GM12878 (cell line): ENCODE measurements at regions not wholly inside any gene's neighbourhood (a gene's known extent, or its start where the extent isn't known, plus 50 kb on each side); places are given as distances from the start of the nearest gene placed in this dataset.

Experiments used
- ATAC-seq: fragments of 200-7000 bp; cut with Tn5 transposase; 3 replicates; pipeline ENCODE4 v1.9.1; 2020; ENCODE audit warnings: mild to moderate bottlenecking, moderate library complexity
- BruUV-seq: library from RNA; stranded (reverse); fragments of 400-500 nt; replicated peaks from 2 replicates; lab custom pipeline; 2021; lab: Mats Ljungman, UMichigan
- CTCF ChIA-PET: fragments of 300-600 bp; sonication (Branson Sonifier 250); formaldehyde crosslinking; extraction: SDS; loops from one replicate; lab custom pipeline; 2021; ENCODE audit warnings: inconsistent platforms; lab: Yijun Ruan, JAX
- POLR2A ChIA-PET: fragments of 350-600 bp; formaldehyde crosslinking; extraction: SDS; loops from one replicate; lab custom pipeline; 2021; ENCODE audit warnings: inconsistent platforms; lab: Charles Lee
- RAD21 ChIA-PET: fragments of 300-600 bp; sonication (Branson Sonifier 250); formaldehyde crosslinking; loops from one replicate; lab custom pipeline; 2023; ENCODE audit warnings: antibody characterized with exemption; ENCODE audit not compliant: unreplicated experiment; lab: Charles Lee
- SMC1A ChIA-PET: fragments of 300-600 bp; sonication (Branson Sonifier 250); formaldehyde crosslinking; loops from one replicate; lab custom pipeline; 2023; ENCODE audit not compliant: unreplicated experiment, uncharacterized antibody; lab: Charles Lee
- DNase-seq: peaks from one replicate; pipeline ENCODE4 v3.0.0-alpha.2; 2011; ENCODE audit warnings: low read depth, low spot score
- FAIRE-seq: peaks from 3 replicates; lab custom pipeline; 2011; peaks lifted over from hg19 to GRCh38; lab: Jason Lieb, UNC
- H2AFZ ChIP-seq: 2 replicates; pipeline ENCODE4 v1.6.0; 2011; ENCODE audit warnings: low read depth, low read length, control low read depth; ENCODE audit not compliant: control insufficient read depth
- H3K27ac ChIP-seq: 2 replicates; pipeline ENCODE4 v1.5.1; 2011; ENCODE audit warnings: control low read depth; ENCODE audit not compliant: control insufficient read depth, insufficient read depth
- H3K27me3 ChIP-seq, 2 experiments: replicated peaks in 1 of 2; 2 replicates each; pipeline versions ENCODE4 v1.6.0 to v1.6.1; 2011; ENCODE audit warnings: low read length in 1 of 2; ENCODE audit not compliant: control insufficient read depth in 2 of 2, insufficient read depth in 2 of 2
- H3K36me3 ChIP-seq, 2 experiments: 2 replicates each; pipeline ENCODE4 v1.5.1; 2011; ENCODE audit warnings: low read length in 1 of 2; ENCODE audit not compliant: control insufficient read depth in 2 of 2, insufficient read depth in 2 of 2
- H3K4me1 ChIP-seq: 2 replicates; pipeline ENCODE4 v1.6.1; 2011; ENCODE audit warnings: mild to moderate bottlenecking, low read length, moderate library complexity, mixed read lengths; ENCODE audit not compliant: control insufficient read depth, insufficient read depth
- H3K4me2 ChIP-seq: 2 replicates; pipeline ENCODE4 v1.6.0; 2011; ENCODE audit warnings: control low read depth; ENCODE audit not compliant: control insufficient read depth, insufficient read depth
- H3K4me3 ChIP-seq: fragments of 200-600 bp; sonication (generic); 2 replicates; pipeline ENCODE4 v1.5.1; 2016
- H3K79me2 ChIP-seq: 2 replicates; pipeline ENCODE4 v1.6.0; 2011; ENCODE audit warnings: low read length; ENCODE audit not compliant: control insufficient read depth, insufficient read depth
- H3K9ac ChIP-seq: 2 replicates; pipeline ENCODE4 v1.8.0; 2011; ENCODE audit warnings: low read length, control low read depth, mixed read lengths; ENCODE audit not compliant: control insufficient read depth, insufficient read depth
- H3K9me3 ChIP-seq: replicated peaks from 3 replicates; pipeline ENCODE4 v1.5.1; 2011; ENCODE audit warnings: mild to moderate bottlenecking, low read length; ENCODE audit not compliant: control insufficient read depth, insufficient read depth
- H4K20me1 ChIP-seq: 2 replicates; pipeline ENCODE4 v1.6.0; 2011; ENCODE audit not compliant: control insufficient read depth, insufficient read depth
- ASH2L ChIP-seq: fragments of 300-600, 200-600 bp; sonication (generic); IDR thresholded peaks from 2 replicates; pipeline ENCODE4 v1.6.1; 2017; ENCODE audit warnings: low read depth, mild to moderate bottlenecking, borderline replicate concordance
- ATF2 ChIP-seq: IDR thresholded peaks from 2 replicates; pipeline ENCODE4 v1.6.1; 2012; ENCODE audit warnings: low read length, inconsistent platforms
- CBX3 ChIP-seq: fragments of 200-600 bp; sonication (generic); IDR thresholded peaks from 2 replicates; pipeline ENCODE4 v1.6.1; 2016; ENCODE audit warnings: low read depth, borderline replicate concordance
- DPF2 ChIP-seq: fragments of 450-650 bp; IDR thresholded peaks from 2 replicates; pipeline ENCODE4 v1.6.1; 2017; ENCODE audit warnings: mild to moderate bottlenecking
- ELK1 ChIP-seq: IDR thresholded peaks from 2 replicates; pipeline ENCODE4 v1.6.1; 2012; ENCODE audit warnings: low read depth, low read length, improper control_type of control experiment
- FOXM1 ChIP-seq: IDR thresholded peaks from 2 replicates; pipeline ENCODE4 v1.6.1; 2012; ENCODE audit warnings: low read depth, mild to moderate bottlenecking, inconsistent platforms, low read length, moderate library complexity
- GABPA ChIP-seq: IDR thresholded peaks from 2 replicates; pipeline ENCODE4 v1.6.1; 2014; ENCODE audit warnings: antibody characterized with exemption, low read depth, mild to moderate bottlenecking, inconsistent platforms
- MTA3 ChIP-seq: IDR thresholded peaks from 2 replicates; pipeline ENCODE4 v1.6.1; 2012; ENCODE audit warnings: low read length, inconsistent platforms, borderline replicate concordance
- MYB ChIP-seq: fragments of 150-350 bp; IDR thresholded peaks from 2 replicates; pipeline ENCODE4 v1.6.1; 2014; ENCODE audit warnings: mild to moderate bottlenecking, low read depth, low read length, borderline replicate concordance
- PAX8 ChIP-seq: fragments of 450-650 bp; IDR thresholded peaks from 2 replicates; pipeline ENCODE4 v1.6.1; 2017; ENCODE audit warnings: mild to moderate bottlenecking, moderate library complexity
- PBX3 ChIP-seq: IDR thresholded peaks from 2 replicates; pipeline ENCODE4 v1.6.1; 2011; ENCODE audit warnings: mild to moderate bottlenecking, low read depth, low read length, moderate library complexity; ENCODE audit not compliant: insufficient replicate concordance
- SIX5 ChIP-seq: IDR thresholded peaks from 2 replicates; pipeline ENCODE4 v1.6.1; 2011; ENCODE audit warnings: mild to moderate bottlenecking, low read depth, low read length, moderate library complexity; ENCODE audit not compliant: severe bottlenecking
- TCF12 ChIP-seq: IDR thresholded peaks from 2 replicates; pipeline ENCODE4 v1.6.1; 2011; ENCODE audit warnings: low read depth, mild to moderate bottlenecking, low read length
- USF2 ChIP-seq: IDR thresholded peaks from 2 replicates; pipeline ENCODE4 v1.6.1; 2011; ENCODE audit warnings: low read depth, low read length, improper control_type of control experiment, borderline replicate concordance
- YY1 ChIP-seq: IDR thresholded peaks from 2 replicates; pipeline ENCODE4 v1.6.1; 2011; ENCODE audit warnings: low read depth, mild to moderate bottlenecking, low read length
- WGBS: methylation state at CpG from one replicate; pipeline ENCODE4 v1.1.6; 2016; ENCODE audit warnings: low lambda C conversion rate; ENCODE audit not compliant: insufficient replicate concordance, insufficient coverage; ENCODE audit errors: missing lambda C conversion rate; 5-methylcytosine and 5-hydroxymethylcytosine counted together
- in situ Hi-C: fragments of 300-500 bp; cut with MboI; formaldehyde crosslinking; loops from 9 replicates; pipeline ENCODE4 v1.14.3; 2018; ENCODE audit warnings: mixed read lengths
- intact Hi-C: fragments of 100-400 bp; cut with micrococcal nuclease; formaldehyde crosslinking; loops from one replicate; pipeline ENCODE4 v1.14.2; 2022; ENCODE audit not compliant: unreplicated experiment

- BruUV-seq = no TSS peak
- no peak overlapping the region for H3K9ac ChIP-seq
- CTCF ChIA-PET = no interaction called here
Observed at GRCh38 chr2:144990661-144991060, 470.7 kb upstream of the ZEB2 start.

GRCh38 chr2:144989579-144990270 is 469.8 kb upstream of the ZEB2 start:
- H3K27me3 ChIP-seq = no peaks in the 10 kb centered on the region
- H3K36me3 ChIP-seq = no peaks in the 10 kb centered on the region
- intact Hi-C loops (no loop called here), in situ Hi-C loops (no loop called here)
- FAIRE-seq = no peak
- ChIA-PET CTCF (interaction anchor here (1.3 kb wide), 1 partner anchor 18 kb away, joined by 3 read pairs; no protein-coding TSS in a partner anchor), POLR2A (no interaction called here), SMC1A (interaction anchor here (1.1 kb wide), 1 partner anchor 15 kb away, joined by 3 read pairs; no protein-coding TSS in a partner anchor), RAD21 (no interaction called here)
- no TSS peak for BruUV-seq
- TF ChIP-seq USF2 (no peak), MTA3 (no peak), DPF2 (no peak), PBX3 (no peak), ATF2 (no peak), SIX5 (no peak), TCF12 (no peak), CBX3 (no peak), FOXM1 (no peak), ELK1 (no peak)
- H3K4me2 ChIP-seq = no peak overlapping the region
- H3K27ac ChIP-seq = no peak overlapping the region
- H3K9ac ChIP-seq = no peak overlapping the region
- no peaks in the 10 kb centered on the region for H3K9me3 ChIP-seq
- H2AFZ ChIP-seq = no peak overlapping the region
- no peaks in the 10 kb centered on the region for H3K79me2 ChIP-seq
- H3K4me3 ChIP-seq = no peak overlapping the region
- no peaks in the 10 kb centered on the region for H3K4me1 ChIP-seq
- 0% methylated on average over 2 of the region's 2 CpGs for WGBS
- H4K20me1 ChIP-seq = no peaks in the 10 kb centered on the region
- DNase-seq = no peak
- no peak for ATAC-seq

More at GRCh38 chr2:144990661-144991060, 470.7 kb upstream of the ZEB2 start:
- no peak overlapping the region for H3K4me3 ChIP-seq
- no peak overlapping the region for H3K4me2 ChIP-seq
- H3K27me3 ChIP-seq = no peaks in the 10 kb centered on the region
- no peaks in the 10 kb centered on the region for H4K20me1 ChIP-seq
- intact Hi-C loops = no loop called here
- 42% methylated on average over 1 of the region's 1 CpG for WGBS
- no peaks in the 10 kb centered on the region for H3K4me1 ChIP-seq
- in situ Hi-C loops = no loop called here
- no peak for ATAC-seq
- ChIA-PET RAD21 (no interaction called here), POLR2A (no interaction called here), SMC1A (no interaction called here)
- H3K36me3 ChIP-seq = no peaks in the 10 kb centered on the region
- no peak for DNase-seq
- no peak overlapping the region for H3K27ac ChIP-seq
- no peak overlapping the region for H2AFZ ChIP-seq
- TF ChIP-seq GABPA (no peak), MYB (no peak), PAX8 (no peak), YY1 (no peak), ASH2L (no peak)
- no peaks in the 10 kb centered on the region for H3K79me2 ChIP-seq
- FAIRE-seq = no peak
- H3K9me3 ChIP-seq = no peaks in the 10 kb centered on the region
